ENCODE measurements at regions not wholly inside any gene's neighbourhood (a gene's known extent, or its start where the extent isn't known, plus 50 kb on each side); places are given as distances from the start of the nearest gene placed in this dataset.

DNA sequence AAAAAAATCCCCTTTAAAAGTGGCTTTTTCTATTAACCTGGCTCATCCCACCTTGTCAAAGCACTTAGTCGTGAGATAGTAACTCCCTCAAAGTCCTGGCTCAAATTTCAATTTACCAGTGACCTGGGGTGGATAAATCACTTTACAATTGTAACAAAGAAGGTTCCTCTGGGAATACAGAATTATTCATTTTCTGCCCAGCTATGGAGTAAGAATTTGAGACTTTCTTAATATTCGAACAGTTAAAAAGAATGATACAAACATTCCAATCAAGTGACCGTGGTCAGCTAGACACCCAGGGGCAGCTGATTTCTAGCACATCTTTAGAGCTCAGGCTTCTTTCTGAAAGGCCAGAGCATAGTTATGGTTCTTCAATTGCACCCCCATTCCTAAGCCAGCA lies 291.0 kb upstream of the TGFBR2 start:
- TF ChIP-seq CTCF (IDR thresholded peaks at IDR 0.05; ENCODE audit: low read depth, low read length, poor library complexity, severe bottlenecking) (no peak), EZH2phosphoT487 (IDR thresholded peaks at IDR 0.05; ENCODE audit: borderline replicate concordance, low read length) (no peak)

Measured in DOHH2 (cell line).